ENCODE measurements at regions not wholly inside any gene's neighbourhood (a gene's known extent, or its start where the extent isn't known, plus 50 kb on each side); places are given as distances from the start of the nearest gene placed in this dataset.

GRCh38 chr15:53046153-53046790 is 256.1 kb upstream of the ONECUT1 start:
- TF ChIP-seq POLR2A (IDR thresholded peaks at IDR 0.05) (no peak), CTCF (IDR thresholded peaks at IDR 0.05) (no peak)
